HepG2 (cell line): ENCODE measurements at regions not wholly inside any gene's neighbourhood (a gene's known extent, or its start where the extent isn't known, plus 50 kb on each side); places are given as distances from the start of the nearest gene placed in this dataset.
A peak's percentile ranks its signal among the peaks of the same experiment; 100 is the strongest.

ENCODE experiments used
- ATAC-seq: fragments of 200-7000 bp; cut with Tn5 transposase; 3 replicates; pipeline ENCODE4 v1.9.1; 2020; ENCODE audit warnings: mild to moderate bottlenecking, moderate library complexity
- BruUV-seq: library from RNA; stranded (reverse); fragments of 400-500 nt; replicated peaks from 2 replicates; lab custom pipeline; 2021; lab: Mats Ljungman, UMichigan
- CTCF ChIA-PET: fragments of 300-600 bp; formaldehyde crosslinking; extraction: SDS; loops from one replicate; lab custom pipeline; 2021; ENCODE audit warnings: low total read pairs, inconsistent platforms, low intra/inter-chr PET ratio; lab: Yijun Ruan, JAX
- POLR2A ChIA-PET: fragments of 350-600 bp; sonication (Branson Sonifier 250); formaldehyde crosslinking; loops from one replicate; lab custom pipeline; 2020; ENCODE audit warnings: antibody characterized with exemption, inconsistent platforms; lab: Yijun Ruan, JAX
- DNase-seq: peaks from one replicate; pipeline ENCODE4 v3.0.0-alpha.2; 2015; ENCODE audit warnings: low spot score
- FAIRE-seq: peaks from 3 replicates; lab custom pipeline; 2011; peaks lifted over from hg19 to GRCh38; lab: Jason Lieb, UNC
- H2AFZ ChIP-seq: one replicate; pipeline ENCODE4 v1.6.1; 2011; ENCODE audit warnings: low read length, inconsistent platforms
- H3K27ac ChIP-seq: fragments of 300-600 bp; 3 replicates; pipeline ENCODE4 v1.8.0; 2011; ENCODE audit warnings: mixed run types, mild to moderate bottlenecking, mixed read lengths, low read length, inconsistent platforms; ENCODE audit not compliant: insufficient read depth; ENCODE audit errors: extremely low read length
- H3K27me3 ChIP-seq, 2 experiments: fragments of 200-600 bp in 1 of 2; 2 replicates in 1 of 2; 3 replicates in 1 of 2; pipeline versions ENCODE4 v1.6.0 to v1.8.0; 2011; ENCODE audit warnings: low read length in 2 of 2, mild to moderate bottlenecking in 2 of 2, moderate library complexity in 2 of 2, inconsistent platforms in 1 of 2; ENCODE audit not compliant: insufficient read depth in 2 of 2, control insufficient read depth in 1 of 2
- H3K36me3 ChIP-seq, 2 experiments: fragments of 200-600 bp in 1 of 2; replicated peaks in 1 of 2; 2 replicates in 1 of 2; 3 replicates in 1 of 2; pipeline versions ENCODE4 v1.5.1 to v1.8.0; 2011; ENCODE audit warnings: low read length in 2 of 2, inconsistent platforms in 1 of 2; ENCODE audit not compliant: insufficient read depth in 2 of 2, control insufficient read depth in 1 of 2
- H3K4me1 ChIP-seq: 2 replicates; pipeline ENCODE4 v1.5.1; 2012; ENCODE audit warnings: low read length, inconsistent platforms; ENCODE audit not compliant: insufficient read depth
- H3K4me2 ChIP-seq: 2 replicates; pipeline ENCODE4 v1.6.0; 2011; ENCODE audit warnings: low read depth, low read length, inconsistent platforms
- H3K4me3 ChIP-seq, 3 experiments: fragments of 200-600 bp in 1 of 3; sonication (generic), shearing (Covaris generic) in 1 of 3; replicated peaks in 1 of 3; 2 replicates each; pipeline ENCODE4 v1.5.1; 2011 to 2016; ENCODE audit warnings: low read length in 3 of 3, inconsistent platforms in 2 of 3, low read depth in 2 of 3, mild to moderate bottlenecking in 2 of 3, control low read depth in 1 of 3, mixed read lengths in 1 of 3; ENCODE audit not compliant: insufficient read depth in 1 of 3
- H3K79me2 ChIP-seq: one replicate; pipeline ENCODE4 v1.6.1; 2011; ENCODE audit warnings: low read length, inconsistent platforms; ENCODE audit not compliant: insufficient read depth
- H3K9ac ChIP-seq: 2 replicates; pipeline ENCODE4 v1.6.0; 2011; ENCODE audit warnings: mild to moderate bottlenecking, low read depth, low read length, inconsistent platforms; ENCODE audit not compliant: insufficient read depth
- H3K9me3 ChIP-seq: 2 replicates; pipeline ENCODE4 v1.5.1; 2012; ENCODE audit warnings: mild to moderate bottlenecking, low read length
- H4K20me1 ChIP-seq: 2 replicates; pipeline ENCODE4 v1.6.0; 2011; ENCODE audit warnings: inconsistent platforms, mild to moderate bottlenecking, low read length, moderate library complexity; ENCODE audit not compliant: insufficient read depth
- FOXJ3 ChIP-seq: sonication (generic); formaldehyde crosslinking; IDR thresholded peaks from 2 replicates; pipeline ENCODE4 v1.4.0; 2020; ENCODE audit warnings: missing genetic modification reagents, mild to moderate bottlenecking, borderline replicate concordance
- HNF4A ChIP-seq: sonication (generic); formaldehyde crosslinking; IDR thresholded peaks from 2 replicates; pipeline ENCODE4 v1.4.0; 2020; ENCODE audit warnings: missing genetic modification reagents
- MIXL1 ChIP-seq: IDR thresholded peaks from 2 replicates; pipeline ENCODE4 v1.6.1; 2016
- ZNF446 ChIP-seq: sonication (generic); formaldehyde crosslinking; IDR thresholded peaks from 2 replicates; pipeline ENCODE4 v1.5.0; 2020; ENCODE audit warnings: mild to moderate bottlenecking, missing genetic modification reagents
- WGBS: methylation state at CpG from one replicate; pipeline ENCODE4 v1.1.6; 2017; ENCODE audit warnings: low lambda C conversion rate; 5-methylcytosine and 5-hydroxymethylcytosine counted together
- in situ Hi-C: cut with HindIII; loops from 2 replicates; pipeline ENCODE4 v1.10.0; 2017; ENCODE audit warnings: low pct_unique_long_range_greater_than_20kb; ENCODE audit not compliant: extremely low pct_ligation_motif_present
- intact Hi-C: fragments of 100-400 bp; cut with micrococcal nuclease; formaldehyde crosslinking; loops from one replicate; pipeline ENCODE4 v1.10.0; 2022; ENCODE audit not compliant: unreplicated experiment
- TF ChIP-seq, protein P1 (sequence below): sonication (generic); formaldehyde crosslinking; IDR thresholded peaks from 2 replicates; pipeline ENCODE4 v1.8.1; 2022; ENCODE audit warnings: low read depth, mild to moderate bottlenecking, missing genetic modification reagents
- TF ChIP-seq, protein P2 (sequence below): sonication (generic); formaldehyde crosslinking; IDR thresholded peaks from 2 replicates; pipeline ENCODE4 v1.8.0; 2023; ENCODE audit warnings: mild to moderate bottlenecking, missing genetic modification reagents

DNA sequence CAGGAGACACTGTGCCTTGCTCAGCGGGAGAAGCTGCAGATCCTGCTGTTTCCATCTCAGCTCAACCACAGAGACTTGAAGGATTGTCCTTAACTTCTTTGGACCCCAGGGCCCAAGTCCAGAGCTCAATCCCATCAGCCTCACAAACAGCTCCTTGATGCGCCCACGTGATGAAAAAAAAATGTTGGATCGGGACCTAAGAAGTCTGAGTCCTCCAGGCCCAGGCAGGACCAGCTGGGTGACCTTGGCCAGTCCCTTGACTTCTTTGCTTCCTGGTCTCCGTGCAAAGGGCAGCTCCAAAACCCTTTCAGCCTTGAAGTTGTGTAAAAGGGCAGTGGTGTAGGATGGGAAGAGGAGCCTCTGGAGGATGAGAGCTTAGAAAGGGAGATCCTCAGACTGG is 175.5 kb downstream of the ZFP36L2 start:
- CTCF ChIA-PET = no interaction called here
- Histone ChIP-seq H2AFZ (no peak overlapping the region), H3K27ac (no peak overlapping the region)

More for the DNA sequence above, 175.5 kb downstream of the ZFP36L2 start:
- no TSS peak for BruUV-seq
- no peak overlapping the region for H3K4me2 ChIP-seq
- no peaks in the 10 kb centered on the region for H3K27me3 ChIP-seq
- no peak overlapping the region for H3K4me3 ChIP-seq
- POLR2A ChIA-PET = interaction anchor here (1.1 to 1.7 kb wide), 7 partner anchors 27 to 176 kb away, joined by 3 to 7 read pairs (median 4); partner anchors contain the start of gene ZFP36L2
- FAIRE-seq = peak; percentile 47
- no peak overlapping the region for H3K9ac ChIP-seq
- no peak for ATAC-seq
- no peaks in the 10 kb centered on the region for H4K20me1 ChIP-seq
- intact Hi-C loops = no loop called here
- TF ChIP-seq, protein P1, sequence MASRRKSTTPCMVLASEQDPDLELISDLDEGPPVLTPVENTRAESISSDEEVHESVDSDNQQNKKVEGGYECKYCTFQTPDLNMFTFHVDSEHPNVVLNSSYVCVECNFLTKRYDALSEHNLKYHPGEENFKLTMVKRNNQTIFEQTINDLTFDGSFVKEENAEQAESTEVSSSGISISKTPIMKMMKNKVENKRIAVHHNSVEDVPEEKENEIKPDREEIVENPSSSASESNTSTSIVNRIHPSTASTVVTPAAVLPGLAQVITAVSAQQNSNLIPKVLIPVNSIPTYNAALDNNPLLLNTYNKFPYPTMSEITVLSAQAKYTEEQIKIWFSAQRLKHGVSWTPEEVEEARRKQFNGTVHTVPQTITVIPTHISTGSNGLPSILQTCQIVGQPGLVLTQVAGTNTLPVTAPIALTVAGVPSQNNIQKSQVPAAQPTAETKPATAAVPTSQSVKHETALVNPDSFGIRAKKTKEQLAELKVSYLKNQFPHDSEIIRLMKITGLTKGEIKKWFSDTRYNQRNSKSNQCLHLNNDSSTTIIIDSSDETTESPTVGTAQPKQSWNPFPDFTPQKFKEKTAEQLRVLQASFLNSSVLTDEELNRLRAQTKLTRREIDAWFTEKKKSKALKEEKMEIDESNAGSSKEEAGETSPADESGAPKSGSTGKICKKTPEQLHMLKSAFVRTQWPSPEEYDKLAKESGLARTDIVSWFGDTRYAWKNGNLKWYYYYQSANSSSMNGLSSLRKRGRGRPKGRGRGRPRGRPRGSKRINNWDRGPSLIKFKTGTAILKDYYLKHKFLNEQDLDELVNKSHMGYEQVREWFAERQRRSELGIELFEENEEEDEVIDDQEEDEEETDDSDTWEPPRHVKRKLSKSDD (CRISPR knock-in tag) = 0 out of 2 replicates have a peak, but pooled peaks have one; percentile 30
- TF ChIP-seq, protein P2, sequence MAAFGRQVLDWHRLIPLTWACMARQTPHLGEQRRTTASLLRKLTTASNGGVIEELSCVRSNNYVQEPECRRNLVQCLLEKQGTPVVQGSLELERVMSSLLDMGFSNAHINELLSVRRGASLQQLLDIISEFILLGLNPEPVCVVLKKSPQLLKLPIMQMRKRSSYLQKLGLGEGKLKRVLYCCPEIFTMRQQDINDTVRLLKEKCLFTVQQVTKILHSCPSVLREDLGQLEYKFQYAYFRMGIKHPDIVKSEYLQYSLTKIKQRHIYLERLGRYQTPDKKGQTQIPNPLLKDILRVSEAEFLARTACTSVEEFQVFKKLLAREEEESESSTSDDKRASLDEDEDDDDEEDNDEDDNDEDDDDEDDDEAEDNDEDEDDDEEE (CRISPR knock-in tag) = 0 out of 2 replicates have a peak, but pooled peaks have one; percentile 37
- TF ChIP-seq HNF4A (CRISPR knock-in tag) (peak; percentile 55; the same call in 1 of the 2 replicates), ZNF446 (CRISPR knock-in tag) (peak; percentile 48; the same call in 1 of the 2 replicates), FOXJ3 (CRISPR knock-in tag) (no peak), MIXL1 (CRISPR knock-in tag) (no peak)
- H3K4me1 ChIP-seq = peaks cover 71% of the 10 kb centered on the region
- no peaks in the 10 kb centered on the region for H3K79me2 ChIP-seq
- H3K9me3 ChIP-seq = no peaks in the 10 kb centered on the region
- in situ Hi-C loops = no loop called here
- 69% methylated on average over 5 of the region's 5 CpGs for WGBS
- H3K36me3 ChIP-seq = no peaks in the 10 kb centered on the region
- DNase-seq = no peak
